Spleen (tissue), 11 donors: ENCODE measurements at regions not wholly inside any gene's neighbourhood (a gene's known extent, or its start where the extent isn't known, plus 50 kb on each side); places are given as distances from the start of the nearest gene placed in this dataset.

Source experiments
- DNase-seq: peaks from one replicate; pipeline ENCODE4 v3.0.0-alpha.2; 2020
- H3K27ac ChIP-seq, 8 donors: fragments of 200-600 bp; sonication (generic) in 7 of 8; 1 replicate in 4 of 8; 2 replicates in 4 of 8; pipeline versions ENCODE4 v1.5.0 to v1.8.0; 2016 to 2021; ENCODE audit warnings: inconsistent platforms in 4 of 8, mild to moderate bottlenecking in 4 of 8, moderate library complexity in 1 of 8
- H3K27me3 ChIP-seq, 7 donors: fragments of 200-600 bp; sonication (generic) in 6 of 7; replicated peaks in 1 of 7; 1 replicate in 4 of 7; 2 replicates in 3 of 7; pipeline versions ENCODE4 v1.5.0 to v1.8.0; 2016 to 2021; ENCODE audit warnings: inconsistent platforms in 3 of 7, mild to moderate bottlenecking in 1 of 7
- H3K36me3 ChIP-seq, 6 donors: fragments of 200-600 bp; sonication (generic) in 5 of 6; 1 replicate in 4 of 6; 2 replicates in 2 of 6; pipeline versions ENCODE4 v1.5.0 to v1.8.0; 2016 to 2021; ENCODE audit warnings: inconsistent platforms in 2 of 6
- H3K4me1 ChIP-seq, 6 donors: fragments of 200-600 bp; sonication (generic) in 5 of 6; 1 replicate in 3 of 6; 2 replicates in 3 of 6; pipeline versions ENCODE4 v1.5.0 to v1.8.0; 2016 to 2021; ENCODE audit warnings: inconsistent platforms in 3 of 6
- H3K4me3 ChIP-seq, 8 donors: fragments of 200-600 bp; sonication (generic) in 7 of 8; 1 replicate in 4 of 8; 2 replicates in 4 of 8; pipeline versions ENCODE4 v1.5.0 to v1.8.0; 2016 to 2021; ENCODE audit warnings: inconsistent platforms in 4 of 8, mild to moderate bottlenecking in 4 of 8, moderate library complexity in 2 of 8
- H3K9me3 ChIP-seq, 8 donors: fragments of 200-600 bp; sonication (generic) in 7 of 8; 1 replicate in 4 of 8; 2 replicates in 4 of 8; pipeline versions ENCODE4 v1.5.0 to v1.8.0; 2016 to 2021; ENCODE audit warnings: inconsistent platforms in 4 of 8
- CTCF ChIP-seq, 11 experiments: fragments of 200-600 bp in 7 of 11; fragments of 450-650 bp in 4 of 11; sonication (generic) in 4 of 11; IDR thresholded peaks in 8 of 11; conservative IDR thresholded peaks in 3 of 11; 1 replicate in 7 of 11; 2 replicates in 4 of 11; pipeline versions ENCODE4 v1.4.0 to v1.8.0; 2016 to 2021; ENCODE audit warnings: antibody characterized with exemption in 11 of 11, inconsistent platforms in 4 of 11, mild to moderate bottlenecking in 1 of 11
- POLR2A ChIP-seq, 3 donors: fragments of 450-650 bp; IDR thresholded peaks; one replicate each; pipeline ENCODE4 v1.5.1; 2017; ENCODE audit warnings: antibody characterized with exemption in 3 of 3, mild to moderate bottlenecking in 1 of 3
- POLR2AphosphoS5 ChIP-seq, 3 donors: sonication (generic); formaldehyde crosslinking; IDR thresholded peaks; one replicate each; pipeline ENCODE4 v1.5.1; 2017; ENCODE audit warnings: antibody characterized with exemption in 3 of 3
- WGBS, 5 donors: extraction: QIAGEN DNeasy Blood & Tissue Kit in 3 of 5; methylation state at CpG; one replicate each; pipeline versions ENCODE4 v1.1.5 to v1.1.7; 2013 to 2018; 5-methylcytosine and 5-hydroxymethylcytosine counted together
- intact Hi-C: fragments of 100-400 bp; cut with DNase I; formaldehyde crosslinking; loops from one replicate; pipeline ENCODE4 v1.15.0; 2023; ENCODE audit warnings: low total_unique reads
- donor health status: healthy with polysubstance abuse.
- donor health status: DM: no; HTN: no; CAD: no; lungs with moderate emphysema.
- donor health status: DM: no; HTN: no; CAD: no.
- donor health status: Bipolar disorder and iron deficiency.
- donor health status: healthy.
- donor health status: DM: no; HTN: no; CAD: no.
- donor health status: DM: yes; HTN: yes; CAD: no.

GRCh38 chr7:8833355-8833754 lies 399.9 kb downstream of the NXPH1 start:
- DNase-seq = no peak
- no peaks in the 10 kb centered on the region for H3K27me3 ChIP-seq
- H3K36me3 ChIP-seq = no peaks in the 10 kb centered on the region
- H3K27ac ChIP-seq = no peak overlapping the region
- 69 to 88% (median 75%) methylated on average over 6 of the region's 6 CpGs for WGBS, 5 donors
- H3K4me3 ChIP-seq = no peak overlapping the region
- no peaks in the 10 kb centered on the region for H3K4me1 ChIP-seq
- peaks cover 0 to 5% (median 0%) of the 10 kb centered on the region in 8 donors for H3K9me3 ChIP-seq
- intact Hi-C loops = no loop called here
- TF ChIP-seq POLR2A (IDR thresholded peaks at IDR 0.05) (no peak), CTCF (IDR thresholded peaks at IDR 0.05 in 8 of 11, conservative IDR thresholded peaks at IDR 0.05 in 3 of 11) (no peak), POLR2AphosphoS5 (IDR thresholded peaks at IDR 0.05) (no peak)

- Histone ChIP-seq H3K27me3 (no peaks in the 10 kb centered on the region), H3K27ac (no peak overlapping the region), H3K4me1 (no peaks in the 10 kb centered on the region), H3K36me3 (no peaks in the 10 kb centered on the region), H3K9me3 (peaks cover 0 to 8% (median 0%) of the 10 kb centered on the region in 8 donors), H3K4me3 (no peak overlapping the region)
- DNase-seq = no peak
- intact Hi-C loops = no loop called here
- no peak for TF ChIP-seq CTCF (IDR thresholded peaks at IDR 0.05 in 8 of 11, conservative IDR thresholded peaks at IDR 0.05 in 3 of 11)
- TF ChIP-seq POLR2AphosphoS5 (IDR thresholded peaks at IDR 0.05) = no peak
- no peak for TF ChIP-seq POLR2A (IDR thresholded peaks at IDR 0.05)
These were observed 407.8 kb downstream of the NXPH1 start for GRCh38 chr7:8841171-8841570.

GRCh38 chr7:8871716-8872115 lies 438.3 kb downstream of the NXPH1 start:
- WGBS, 5 donors = 71 to 84% (median 79%) methylated on average over 2 of the region's 2 CpGs
- intact Hi-C loops = no loop called here
- DNase-seq = no peak
- Histone ChIP-seq H3K36me3 (no peaks in the 10 kb centered on the region), H3K4me1 (no peaks in the 10 kb centered on the region), H3K4me3 (no peak overlapping the region), H3K27ac (no peak overlapping the region), H3K9me3 (peaks cover 0 to 29% (median 7%) of the 10 kb centered on the region in 8 donors), H3K27me3 (no peaks in the 10 kb centered on the region)
- TF ChIP-seq CTCF (IDR thresholded peaks at IDR 0.05 in 8 of 11, conservative IDR thresholded peaks at IDR 0.05 in 3 of 11) (no peak), POLR2AphosphoS5 (IDR thresholded peaks at IDR 0.05) (no peak), POLR2A (IDR thresholded peaks at IDR 0.05) (no peak)

- TF ChIP-seq POLR2A (IDR thresholded peaks at IDR 0.05) = no peak
- no peak for TF ChIP-seq POLR2AphosphoS5 (IDR thresholded peaks at IDR 0.05)
- no peak for TF ChIP-seq CTCF (IDR thresholded peaks at IDR 0.05 in 8 of 11, conservative IDR thresholded peaks at IDR 0.05 in 3 of 11)
- Histone ChIP-seq H3K4me3 (no peak overlapping the region), H3K9me3 (peaks cover 0 to 17% (median 2%) of the 10 kb centered on the region in 8 donors), H3K27ac (no peak overlapping the region), H3K4me1 (no peaks in the 10 kb centered on the region), H3K36me3 (no peaks in the 10 kb centered on the region), H3K27me3 (no peaks in the 10 kb centered on the region)
- no peak for DNase-seq
- WGBS, 5 donors = 78 to 88% (median 83%) methylated on average over 2 of the region's 2 CpGs
- intact Hi-C loops = no loop called here
These were observed 448.5 kb downstream of the NXPH1 start for GRCh38 chr7:8881916-8882315.
